GM21717 (cell line): ENCODE measurements at regions not wholly inside any gene's neighbourhood (a gene's known extent, or its start where the extent isn't known, plus 50 kb on each side); places are given as distances from the start of the nearest gene placed in this dataset.

ENCODE experiments used
- ATAC-seq: cut with Tn5 transposase; IDR thresholded peaks from one replicate; pipeline ENCODE4 v1.9.1; 2021; ENCODE audit warnings: mild to moderate bottlenecking, moderate library complexity; ENCODE audit not compliant: unreplicated experiment

DNA sequence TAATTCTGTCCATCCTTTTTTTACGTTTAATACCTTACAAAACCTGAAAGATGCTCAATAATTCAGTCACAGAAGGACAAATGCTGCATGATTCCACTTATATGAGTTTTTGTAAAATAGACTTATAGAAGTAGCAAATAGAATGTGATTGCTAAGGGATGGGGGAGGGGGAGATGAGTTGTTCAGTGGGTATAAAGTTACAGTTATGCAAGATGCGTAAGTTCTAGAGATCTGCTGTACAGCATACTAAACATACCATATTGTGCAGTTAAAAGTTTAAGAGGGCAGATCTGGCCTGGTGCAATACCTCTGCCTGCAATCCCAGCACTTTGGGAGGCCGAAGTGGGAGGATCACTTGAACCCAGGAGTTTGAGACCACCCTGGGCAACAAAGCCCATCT, 78.8 kb downstream of the TET3 start:
- ATAC-seq, result no peak

DNA sequence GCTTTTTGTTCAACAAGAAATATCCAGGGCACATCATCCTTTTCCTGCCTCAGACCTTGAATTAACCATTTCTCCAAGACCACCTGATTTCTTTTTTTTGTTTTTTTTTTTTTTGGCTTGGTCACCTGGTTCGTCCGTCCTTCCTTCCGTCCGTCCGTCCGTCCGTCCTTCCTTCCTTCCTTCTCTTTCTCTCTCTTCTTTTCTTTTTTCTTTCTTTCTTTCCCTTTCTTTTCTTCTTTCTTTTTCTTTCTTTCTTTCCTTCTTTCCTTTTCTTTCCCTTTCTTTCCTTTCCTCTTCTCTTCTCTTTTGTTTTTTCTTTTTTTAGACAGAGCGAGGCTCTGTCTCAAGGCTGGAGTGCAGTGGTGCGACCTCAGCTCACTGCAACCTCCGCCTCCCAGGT, 80.7 kb downstream of the TET3 start:
- no peak for ATAC-seq

DNA sequence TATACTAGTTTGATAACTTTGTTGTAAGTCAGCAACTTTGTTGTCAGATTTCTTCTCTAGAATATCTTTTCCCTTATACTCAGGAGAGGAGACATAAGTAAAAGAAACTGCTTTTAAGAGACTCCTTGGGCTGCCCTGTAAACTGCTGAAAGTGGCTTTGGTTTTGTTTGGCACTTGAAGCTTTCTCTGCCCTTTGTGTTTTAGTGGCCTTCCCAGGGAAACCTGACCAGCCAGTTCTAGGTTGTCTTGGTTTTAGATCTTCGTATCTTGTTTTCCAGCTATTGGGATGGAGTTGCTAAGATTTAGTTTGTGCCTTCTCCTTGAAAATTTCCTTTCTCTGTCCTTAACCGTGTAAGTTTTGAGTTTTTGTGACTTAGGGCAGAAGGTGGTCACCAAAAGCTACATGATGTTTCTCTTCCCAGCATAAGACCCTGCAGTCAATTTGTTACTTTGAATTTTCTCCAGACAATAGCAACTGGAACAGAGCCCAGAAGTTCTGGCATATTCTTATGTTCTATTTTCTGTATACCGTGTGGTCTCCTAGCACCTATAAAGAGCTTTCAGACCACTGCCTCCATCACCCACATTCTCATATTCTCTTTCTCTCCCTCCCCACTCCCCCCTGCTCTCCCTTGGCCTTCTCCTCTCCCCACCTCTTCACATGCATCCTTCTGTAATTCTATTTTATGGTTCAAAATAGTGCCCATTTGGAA, 81.1 kb downstream of the BOLA3 start:
- ATAC-seq, result no peak

DNA sequence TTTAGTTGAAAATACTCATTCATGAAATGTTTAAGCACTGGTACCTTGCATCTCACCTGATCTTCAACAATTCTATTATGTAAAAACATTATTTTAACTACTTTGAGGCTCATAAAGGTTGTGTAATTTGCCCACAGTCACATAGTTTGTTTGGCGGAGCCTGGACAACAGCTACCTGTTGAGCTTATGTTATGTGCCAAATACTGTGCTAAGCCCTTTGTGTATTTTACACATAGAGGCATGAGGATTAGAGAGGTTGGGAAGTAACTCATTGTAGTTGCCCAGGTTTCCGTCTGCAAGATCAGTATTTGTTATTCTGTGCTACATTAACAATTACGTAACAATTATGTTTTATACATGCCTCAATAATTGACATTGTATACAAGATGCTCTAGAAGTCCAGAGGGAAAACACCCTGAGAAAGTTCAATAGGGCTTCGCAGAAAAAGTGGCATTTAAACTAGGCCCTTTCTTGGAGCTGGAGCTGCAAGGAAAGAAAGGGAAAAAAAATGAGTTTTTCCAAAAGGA, 80.4 kb downstream of the BOLA3 start:
- no peak for ATAC-seq

DNA sequence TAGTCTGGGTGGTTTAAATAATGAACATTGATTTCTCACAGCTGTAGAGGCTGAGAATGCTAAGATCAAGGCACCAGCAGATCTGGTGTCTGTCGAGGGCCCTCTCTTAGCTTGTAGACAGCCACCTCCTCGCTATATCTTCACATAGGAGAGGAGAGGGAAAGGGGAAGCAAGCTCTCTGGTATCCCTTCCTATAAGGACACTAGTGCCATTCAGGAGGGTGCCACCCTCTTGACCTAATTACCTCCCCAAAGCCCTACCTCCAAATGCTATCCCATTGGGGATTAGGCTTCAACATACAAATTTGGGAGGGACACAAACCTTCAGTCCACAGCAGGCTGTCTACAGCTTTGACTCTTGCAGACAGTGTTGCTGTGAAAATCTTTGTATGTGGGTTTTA, 76.7 kb downstream of the BOLA3 start:
- ATAC-seq, result no peak

DNA sequence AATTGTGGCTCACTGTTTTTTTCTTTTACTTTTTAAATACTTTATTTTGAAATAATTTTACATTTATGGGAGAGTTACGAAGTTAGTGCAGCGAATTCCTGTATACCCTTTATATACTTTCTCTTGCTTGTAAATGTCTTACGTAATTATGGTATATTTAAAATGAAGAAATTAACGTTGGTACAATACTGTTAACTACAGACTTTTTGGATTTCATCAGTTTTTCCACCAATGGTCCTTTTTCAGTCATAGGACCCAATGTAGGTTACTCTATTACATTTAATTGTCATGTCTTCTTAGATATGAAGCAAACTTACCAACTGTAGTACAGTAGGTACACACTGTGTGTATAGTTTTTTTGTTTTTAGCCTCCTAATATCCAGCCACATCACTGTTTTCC, 76.3 kb downstream of the BOLA3 start:
- no peak for ATAC-seq

DNA sequence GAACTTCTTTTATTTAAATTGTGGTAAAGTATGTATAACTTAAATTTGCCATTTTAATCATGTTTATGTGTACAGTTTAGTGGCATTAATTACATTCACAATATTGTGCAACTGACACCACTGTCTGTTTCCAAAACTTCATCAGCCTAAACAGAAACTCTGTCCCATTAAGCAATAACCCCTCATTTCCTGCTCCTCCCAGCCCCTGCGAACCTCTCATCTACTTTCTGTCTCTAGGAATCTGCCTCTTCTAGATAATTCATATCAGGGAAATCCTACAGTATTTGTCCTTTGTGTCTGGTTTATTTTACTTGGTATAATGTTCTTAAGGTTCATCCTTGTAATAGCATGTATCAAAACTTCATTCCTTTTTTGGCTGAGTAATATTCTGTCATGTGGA, 75.1 kb downstream of the BOLA3 start:
- ATAC-seq, result no peak

DNA sequence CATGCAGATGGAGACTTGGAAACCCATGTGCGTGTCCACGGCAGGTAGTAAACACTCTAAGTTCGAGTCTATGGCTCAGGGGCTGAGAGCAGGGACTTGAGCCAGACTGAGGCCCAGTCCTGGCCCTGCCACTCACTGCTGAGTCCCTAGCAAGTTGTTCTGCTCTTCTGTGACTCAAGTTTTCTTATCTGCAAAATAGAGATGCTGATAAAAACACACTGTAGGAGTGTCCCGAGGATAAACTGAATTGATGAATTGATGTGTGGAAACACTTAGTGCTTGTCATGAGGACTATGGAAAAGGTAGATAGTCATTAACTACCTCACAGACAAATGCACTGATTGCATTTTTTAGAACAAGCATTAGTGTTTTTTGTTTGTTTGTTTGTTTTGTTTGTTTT, 73.2 kb downstream of the BOLA3 start:
- no peak for ATAC-seq

DNA sequence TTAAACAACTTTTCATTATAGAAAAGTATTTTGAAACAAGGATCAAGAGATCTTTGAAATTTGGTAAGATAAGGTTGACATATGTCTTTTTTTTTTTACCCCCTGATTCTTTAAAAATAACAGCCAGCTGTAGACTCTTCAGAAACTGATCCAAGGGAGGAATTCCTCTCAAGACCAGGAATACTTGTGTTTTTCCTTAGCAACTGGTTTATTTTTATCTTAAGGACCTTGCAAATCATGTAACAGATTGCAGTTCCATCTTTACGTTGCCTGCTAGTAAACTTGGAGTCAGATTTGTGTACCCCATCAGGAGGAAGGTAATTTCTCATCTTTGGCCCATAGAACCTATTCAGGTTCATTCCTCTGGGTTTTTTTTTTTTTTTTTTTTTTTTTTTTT, 71.6 kb downstream of the BOLA3 start:
- ATAC-seq, result no peak

DNA sequence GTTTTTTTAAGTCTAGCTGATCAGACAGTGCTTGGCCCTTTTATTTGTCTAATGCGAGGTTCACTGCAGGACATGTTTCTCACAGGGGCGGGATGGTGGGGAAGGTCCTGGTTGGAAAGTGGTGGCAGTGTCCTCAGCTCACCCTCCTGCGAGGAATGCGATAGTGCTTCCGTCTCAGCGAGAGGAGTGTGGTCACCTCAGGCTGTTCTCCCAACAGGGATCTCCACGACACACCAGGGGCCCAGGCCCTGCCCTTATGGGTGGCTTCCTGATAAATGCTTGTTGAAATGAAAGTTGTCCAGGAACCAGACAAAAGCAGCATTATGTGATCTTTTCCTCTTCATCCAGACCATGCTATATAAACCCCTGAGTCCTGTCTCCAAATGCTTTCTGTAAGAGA, 70.1 kb downstream of the BOLA3 start:
- ATAC-seq, result no peak

DNA sequence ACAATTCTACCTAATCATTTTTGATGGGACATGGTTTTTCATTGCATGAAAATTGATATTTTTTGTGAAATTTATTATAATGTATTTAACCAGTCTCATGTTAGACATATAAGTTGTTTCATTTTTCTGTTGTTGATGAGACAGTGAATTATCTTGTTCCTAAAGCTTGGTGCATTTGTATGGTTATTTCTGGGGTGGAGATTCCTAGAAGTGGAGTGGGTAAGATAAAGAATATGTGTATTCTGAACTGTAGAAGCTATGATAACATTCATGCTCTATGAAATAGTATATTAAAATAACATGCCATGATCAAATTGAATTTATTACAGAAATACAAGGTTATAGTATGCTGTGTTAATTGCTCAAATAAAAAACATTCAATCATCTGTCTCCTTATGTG, 69.2 kb downstream of the BOLA3 start:
- ATAC-seq, result no peak

DNA sequence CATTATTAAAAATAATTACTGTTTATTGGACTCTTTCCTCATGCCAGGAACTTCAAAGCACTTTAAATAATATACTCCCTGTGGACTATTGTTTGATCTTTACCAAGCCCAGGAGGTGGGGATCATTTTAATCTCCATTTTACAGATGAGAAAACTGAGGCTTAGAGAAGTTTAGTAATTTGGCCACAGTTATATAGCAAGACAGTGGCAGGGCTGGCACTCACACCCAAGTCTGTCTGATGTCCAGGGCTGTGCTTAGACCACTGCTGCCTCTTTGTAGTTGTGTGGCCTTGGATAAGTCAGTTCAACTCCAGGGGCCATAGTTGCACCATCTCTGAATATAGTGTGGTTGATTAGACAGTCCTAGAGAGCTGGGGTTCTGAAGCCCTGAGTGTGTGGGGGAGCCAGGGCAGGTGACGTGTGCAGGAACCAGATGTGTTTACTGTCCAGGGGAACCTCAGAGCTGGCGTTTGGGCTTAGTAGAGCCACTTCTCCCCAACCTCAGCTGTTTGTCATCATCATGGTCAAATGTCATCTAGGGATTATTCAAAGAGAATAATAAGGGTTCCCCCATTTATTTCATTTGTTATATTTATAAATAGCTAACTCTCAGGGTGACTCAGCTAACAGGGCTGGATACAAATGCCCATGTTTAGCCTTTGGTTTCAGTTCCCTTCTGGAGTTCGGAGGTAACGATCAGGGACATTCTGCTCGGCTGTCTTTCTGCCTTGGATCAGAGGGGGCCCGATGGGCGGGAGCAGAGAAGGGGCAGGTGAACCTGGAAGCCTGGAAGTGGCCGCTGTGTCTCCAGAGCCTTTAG, 68.0 kb downstream of the BOLA3 start:
- ATAC-seq, result peak; percentile 72

DNA sequence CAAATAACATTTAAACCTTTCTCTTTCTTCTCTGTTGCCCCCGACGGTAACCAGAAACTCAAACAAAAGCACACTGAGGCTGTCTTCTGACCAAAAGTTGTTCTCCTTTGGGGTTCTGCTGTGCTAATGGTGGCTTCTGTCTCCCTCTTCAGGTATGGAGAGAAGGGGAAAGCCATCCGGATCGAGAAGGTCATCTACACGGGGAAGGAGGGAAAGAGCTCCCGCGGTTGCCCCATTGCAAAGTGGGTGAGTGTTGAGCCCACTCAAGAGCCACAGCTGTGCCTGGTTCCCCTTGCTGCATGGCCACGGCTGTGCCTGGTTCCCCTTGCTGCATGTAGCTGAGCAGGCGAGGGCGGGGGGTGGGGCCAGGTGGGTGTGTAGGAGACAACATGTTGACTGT, 67.4 kb downstream of the BOLA3 start:
- peak; percentile 21 for ATAC-seq

DNA sequence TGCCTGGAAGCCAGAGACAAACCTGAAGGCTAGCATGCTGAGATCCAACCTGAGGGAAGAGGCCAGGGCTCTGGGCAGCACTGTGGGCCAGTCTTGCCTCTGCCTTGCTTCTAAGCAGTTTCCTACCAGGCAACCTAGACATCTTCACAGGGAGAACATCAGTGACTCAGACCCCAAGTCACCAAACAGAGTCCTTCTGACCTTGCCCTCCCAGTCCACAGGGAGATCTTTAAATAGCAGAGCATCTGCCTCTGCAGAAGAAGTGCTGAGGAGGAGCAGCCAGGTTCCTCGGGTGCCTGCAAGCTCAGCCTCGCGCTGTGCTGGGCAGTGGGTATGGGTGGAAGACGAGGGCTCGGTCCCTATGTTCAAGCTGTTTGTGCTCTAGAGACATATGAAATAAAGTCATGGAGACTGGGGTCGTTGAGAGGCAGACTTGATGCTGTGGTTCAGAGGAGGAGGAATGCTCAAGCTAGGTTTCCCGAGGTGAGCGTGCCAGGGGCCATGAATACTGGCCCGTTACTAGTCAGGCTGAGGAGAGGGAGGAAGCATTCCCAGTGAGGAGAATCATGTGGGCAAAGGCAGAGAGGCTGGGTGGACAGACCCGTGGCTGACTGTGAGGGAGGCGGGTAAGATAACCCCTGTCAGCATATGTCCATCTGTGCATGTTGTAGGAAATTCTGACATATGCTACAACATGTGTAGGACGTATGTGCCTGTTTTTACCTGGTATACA, 66.5 kb downstream of the BOLA3 start:
- ATAC-seq, result no peak

DNA sequence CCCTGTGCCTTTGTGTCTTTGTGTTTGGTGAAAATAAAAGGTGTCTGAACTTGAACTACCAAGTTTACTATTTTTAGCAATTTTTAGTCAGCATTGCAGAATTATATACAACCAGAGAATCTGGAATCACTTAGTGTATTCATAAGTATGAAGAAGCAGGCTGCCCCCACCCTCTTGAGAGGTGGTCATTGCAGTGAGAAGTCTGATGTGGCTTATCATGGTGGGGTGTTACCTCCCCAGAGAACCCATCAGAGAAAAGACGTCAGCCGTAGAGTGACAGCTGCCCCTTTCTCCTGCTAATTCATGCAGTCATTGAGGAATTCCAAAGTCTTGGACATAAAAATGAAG, 66.0 kb downstream of the BOLA3 start:
- no peak for ATAC-seq

DNA sequence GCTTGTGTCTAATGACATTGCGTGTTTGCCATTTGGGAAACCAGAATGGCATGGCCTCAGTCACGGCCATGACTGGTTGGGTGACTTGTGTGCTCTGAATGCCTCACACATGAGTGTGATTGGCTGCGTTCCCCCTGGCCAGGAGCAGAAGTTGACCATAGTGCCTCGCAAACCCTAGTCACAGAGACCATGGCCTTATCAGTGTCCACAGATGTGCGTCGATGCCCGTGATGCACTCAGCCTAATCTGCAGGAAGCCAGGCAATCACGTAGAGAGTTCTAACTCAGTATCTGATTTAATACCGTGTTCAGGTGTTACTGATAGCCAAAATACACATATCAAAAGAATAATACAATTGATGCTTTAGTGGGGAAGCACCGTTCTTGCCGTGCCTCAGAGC, 64.0 kb downstream of the BOLA3 start:
- no peak for ATAC-seq
